ENCODE measurements at regions not wholly inside any gene's neighbourhood (a gene's known extent, or its start where the extent isn't known, plus 50 kb on each side); places are given as distances from the start of the nearest gene placed in this dataset.

DNA sequence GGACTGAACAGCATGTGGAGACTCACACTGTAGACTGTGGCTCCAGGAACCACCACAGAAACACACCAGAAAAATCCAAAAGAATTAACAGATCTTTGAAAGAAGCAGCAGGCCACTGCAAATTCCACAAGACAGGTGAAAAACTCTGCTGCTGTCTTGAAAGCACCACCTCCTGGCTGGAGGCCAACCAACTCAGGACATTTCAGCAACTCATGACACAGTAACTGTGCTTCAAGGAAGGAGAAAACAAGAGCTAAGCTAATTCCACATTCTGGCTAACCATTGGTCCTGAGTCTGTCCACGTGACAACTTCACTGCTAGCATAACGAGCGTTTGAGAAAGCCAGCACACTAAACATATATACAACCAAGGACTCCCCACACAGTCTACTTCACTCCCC lies 625.1 kb downstream of the PRELID2 start:
- H3K4me1 Mint-ChIP-seq (ENCODE audit: low read depth): no peaks in the 10 kb centered on the region
- H3K27ac Mint-ChIP-seq: no peak overlapping the region
- no peak overlapping the region for H3K4me3 Mint-ChIP-seq
- ChIA-PET CTCF (no interaction called here), POLR2A (no interaction called here)
- H3K9me3 Mint-ChIP-seq: peaks cover 11% of the 10 kb centered on the region
- H3K27me3 Mint-ChIP-seq: no peaks in the 10 kb centered on the region
- no peaks in the 10 kb centered on the region for H3K36me3 Mint-ChIP-seq
- intact Hi-C loops (cut with micrococcal nuclease): no loop called here
- no peak for DNase-seq

DNA sequence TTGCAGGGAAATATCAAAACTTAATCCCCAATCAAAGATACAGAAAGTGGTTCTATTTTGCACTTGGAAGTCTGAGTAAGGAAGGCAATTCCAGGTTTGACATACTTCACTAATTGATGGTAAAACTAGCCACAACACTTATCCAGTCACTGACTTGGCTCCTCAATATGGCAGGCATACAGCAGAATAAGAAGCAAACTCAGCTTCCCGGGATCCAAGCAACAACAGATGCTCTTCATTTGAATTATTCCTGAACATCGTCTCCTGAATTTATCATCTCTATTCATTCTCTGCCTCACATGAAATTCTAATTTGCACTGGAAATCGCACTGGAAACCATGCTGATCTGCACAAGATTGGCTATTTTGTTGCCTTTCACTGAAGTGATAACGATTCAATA lies 629.6 kb downstream of the PRELID2 start:
- Mint-ChIP-seq H3K9me3 (peaks cover 8% of the 10 kb centered on the region), H3K27ac (no peak overlapping the region), H3K4me3 (no peak overlapping the region), H3K27me3 (no peaks in the 10 kb centered on the region), H3K36me3 (no peaks in the 10 kb centered on the region), H3K4me1 (ENCODE audit: low read depth) (no peaks in the 10 kb centered on the region)
- ChIA-PET POLR2A (no interaction called here), CTCF (no interaction called here)
- no peak for DNase-seq
- intact Hi-C loops (cut with micrococcal nuclease): no loop called here

DNA sequence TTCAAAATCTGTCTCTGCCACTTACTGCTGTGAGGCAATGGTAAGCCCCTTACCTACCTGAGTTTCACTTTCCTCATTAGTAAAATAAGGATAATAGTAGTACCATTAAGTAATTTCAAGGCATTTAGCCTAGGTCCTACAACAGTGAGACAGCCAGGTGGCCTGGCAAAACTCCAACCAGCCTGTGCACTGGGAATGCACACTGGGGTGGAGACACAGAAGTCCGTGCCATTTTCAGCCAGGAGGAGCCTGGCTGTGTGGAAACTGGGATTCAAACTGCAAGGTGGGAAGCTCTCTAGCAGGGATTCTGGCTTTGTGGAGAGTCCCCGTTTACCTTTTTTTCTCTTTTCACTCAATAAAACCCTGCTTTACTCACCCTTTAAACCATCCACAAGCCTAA lies 630.4 kb downstream of the PRELID2 start:
- H3K27me3 Mint-ChIP-seq: no peaks in the 10 kb centered on the region
- ChIA-PET CTCF (no interaction called here), POLR2A (no interaction called here)
- no peaks in the 10 kb centered on the region for H3K36me3 Mint-ChIP-seq
- no peaks in the 10 kb centered on the region for H3K4me1 Mint-ChIP-seq (ENCODE audit: low read depth)
- H3K27ac Mint-ChIP-seq: no peak overlapping the region
- H3K4me3 Mint-ChIP-seq: no peak overlapping the region
- DNase-seq: no peak
- peaks cover 5% of the 10 kb centered on the region for H3K9me3 Mint-ChIP-seq
- intact Hi-C loops (cut with micrococcal nuclease): no loop called here

DNA sequence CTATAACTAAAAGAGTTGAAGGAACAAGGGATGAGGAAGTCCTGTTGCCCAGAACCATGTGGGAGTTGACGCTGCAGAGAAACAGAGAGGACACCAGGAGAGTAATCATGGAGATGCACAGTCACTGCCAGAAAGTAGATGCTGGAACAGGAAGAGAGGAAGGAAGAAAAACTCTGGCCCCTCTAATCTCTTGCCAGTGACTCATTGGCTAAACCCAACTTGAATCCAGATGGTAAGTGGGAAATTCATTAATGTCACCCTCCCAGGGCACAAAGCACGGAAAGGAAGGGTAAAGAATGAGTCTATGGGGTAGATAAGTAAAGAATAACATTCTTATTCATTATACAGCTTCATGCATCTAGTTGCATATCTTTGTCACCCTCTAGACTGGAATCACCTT lies 631.9 kb downstream of the PRELID2 start:
- H3K9me3 Mint-ChIP-seq: peaks cover 5% of the 10 kb centered on the region

DNA sequence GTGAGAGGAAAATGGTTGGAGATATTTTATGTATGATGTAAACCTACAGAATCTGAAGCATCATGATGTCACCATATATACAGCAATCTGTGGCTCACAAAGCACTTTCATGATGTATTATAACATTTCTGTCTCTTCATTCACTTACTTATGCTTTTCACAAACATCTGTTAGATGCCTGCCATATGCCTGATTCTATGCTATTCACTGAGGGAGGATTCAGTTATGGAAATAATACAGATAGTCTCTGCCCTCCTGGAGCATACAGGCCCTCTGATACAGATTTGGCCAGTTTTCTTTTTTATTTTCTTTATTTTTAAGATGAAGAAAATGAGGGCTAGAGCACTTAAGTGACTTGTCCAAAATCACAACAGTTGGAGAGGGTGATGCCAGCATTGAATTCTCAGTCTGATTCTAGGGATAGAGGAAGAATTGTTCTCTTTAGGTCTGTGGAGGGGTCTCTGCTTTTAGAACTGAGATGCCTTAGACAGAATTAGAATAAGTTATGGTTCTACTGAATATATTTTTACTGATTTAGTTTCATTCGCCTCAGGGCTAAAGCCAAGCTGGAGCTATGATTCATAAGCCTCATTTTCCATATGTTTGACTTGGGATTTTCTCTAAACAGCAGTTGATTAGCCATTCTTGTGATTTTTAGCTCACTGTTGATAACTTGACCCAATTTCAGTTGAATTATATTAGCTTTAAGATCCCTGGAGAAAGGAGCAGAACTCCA lies 636.4 kb downstream of the PRELID2 start:
- Mint-ChIP-seq H3K4me3 (no peak overlapping the region), H3K27me3 (no peaks in the 10 kb centered on the region), H3K9me3 (peaks cover 5% of the 10 kb centered on the region), H3K4me1 (ENCODE audit: low read depth) (no peaks in the 10 kb centered on the region), H3K27ac (no peak overlapping the region), H3K36me3 (no peaks in the 10 kb centered on the region)
- ChIA-PET CTCF (no interaction called here), POLR2A (no interaction called here)
- intact Hi-C loops (cut with micrococcal nuclease): no loop called here
- no peak for DNase-seq

More for the DNA sequence above, 631.9 kb downstream of the PRELID2 start:
- DNase-seq: no peak
- no peak overlapping the region for H3K27ac Mint-ChIP-seq
- POLR2A ChIA-PET: no interaction called here
- H3K4me3 Mint-ChIP-seq: no peak overlapping the region
- intact Hi-C loops (cut with micrococcal nuclease): no loop called here
- CTCF ChIA-PET: no interaction called here
- no peaks in the 10 kb centered on the region for H3K36me3 Mint-ChIP-seq
- no peaks in the 10 kb centered on the region for H3K27me3 Mint-ChIP-seq
- H3K4me1 Mint-ChIP-seq (ENCODE audit: low read depth): no peaks in the 10 kb centered on the region

DNA sequence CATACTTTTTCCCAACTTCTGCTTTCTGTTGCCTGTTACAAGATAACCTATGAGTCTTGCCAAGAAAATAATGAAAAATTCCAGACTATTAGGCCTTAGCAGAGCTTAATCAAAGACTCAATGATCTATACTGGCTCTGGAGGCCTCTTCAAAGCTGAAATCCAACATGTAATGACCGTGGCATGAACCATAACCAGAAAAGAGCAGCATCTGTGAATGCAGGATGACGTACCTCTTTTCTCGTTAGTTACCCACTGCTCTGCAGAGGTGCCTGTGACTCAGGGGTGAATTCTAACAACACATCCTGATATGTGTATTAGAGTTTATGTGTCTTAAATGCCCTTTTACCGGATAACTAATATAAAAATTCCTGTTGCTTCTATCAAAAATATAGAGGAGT lies 645.4 kb downstream of the PRELID2 start:
- no peaks in the 10 kb centered on the region for H3K4me1 Mint-ChIP-seq (ENCODE audit: low read depth)

DNA sequence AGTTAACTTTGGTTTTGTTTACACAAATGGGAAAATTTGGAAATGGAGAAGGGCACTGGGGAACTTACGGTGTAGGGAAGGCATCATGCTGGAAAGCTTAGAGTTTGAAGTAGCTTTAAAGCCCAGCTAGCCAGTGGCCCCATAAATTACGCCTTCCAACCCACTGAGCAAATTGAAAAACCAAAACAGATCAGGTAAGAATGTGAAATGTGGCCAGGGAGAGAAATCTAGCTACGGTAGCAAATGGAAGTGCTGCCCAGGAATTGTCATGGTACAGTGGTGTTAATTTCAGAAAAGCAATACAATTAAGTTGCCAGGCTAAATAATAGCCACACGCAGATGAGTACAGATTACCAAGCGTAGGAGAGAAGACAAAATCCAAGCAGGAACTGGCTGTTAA lies 654.8 kb downstream of the PRELID2 start:
- Mint-ChIP-seq H3K9me3 (peaks cover under 1% of the 10 kb centered on the region), H3K27ac (no peak overlapping the region), H3K4me3 (no peak overlapping the region), H3K27me3 (no peaks in the 10 kb centered on the region), H3K36me3 (no peaks in the 10 kb centered on the region), H3K4me1 (ENCODE audit: low read depth) (no peaks in the 10 kb centered on the region)
- no peak for DNase-seq
- ChIA-PET POLR2A (no interaction called here), CTCF (no interaction called here)
- intact Hi-C loops (cut with micrococcal nuclease): no loop called here

More for the DNA sequence above, 645.4 kb downstream of the PRELID2 start:
- Mint-ChIP-seq H3K9me3 (peaks cover 2% of the 10 kb centered on the region), H3K27me3 (no peaks in the 10 kb centered on the region), H3K27ac (no peak overlapping the region), H3K4me3 (no peak overlapping the region), H3K36me3 (no peaks in the 10 kb centered on the region)
- CTCF ChIA-PET: no interaction called here
- intact Hi-C loops (cut with micrococcal nuclease): no loop called here
- POLR2A ChIA-PET: no interaction called here
- DNase-seq: no peak

DNA sequence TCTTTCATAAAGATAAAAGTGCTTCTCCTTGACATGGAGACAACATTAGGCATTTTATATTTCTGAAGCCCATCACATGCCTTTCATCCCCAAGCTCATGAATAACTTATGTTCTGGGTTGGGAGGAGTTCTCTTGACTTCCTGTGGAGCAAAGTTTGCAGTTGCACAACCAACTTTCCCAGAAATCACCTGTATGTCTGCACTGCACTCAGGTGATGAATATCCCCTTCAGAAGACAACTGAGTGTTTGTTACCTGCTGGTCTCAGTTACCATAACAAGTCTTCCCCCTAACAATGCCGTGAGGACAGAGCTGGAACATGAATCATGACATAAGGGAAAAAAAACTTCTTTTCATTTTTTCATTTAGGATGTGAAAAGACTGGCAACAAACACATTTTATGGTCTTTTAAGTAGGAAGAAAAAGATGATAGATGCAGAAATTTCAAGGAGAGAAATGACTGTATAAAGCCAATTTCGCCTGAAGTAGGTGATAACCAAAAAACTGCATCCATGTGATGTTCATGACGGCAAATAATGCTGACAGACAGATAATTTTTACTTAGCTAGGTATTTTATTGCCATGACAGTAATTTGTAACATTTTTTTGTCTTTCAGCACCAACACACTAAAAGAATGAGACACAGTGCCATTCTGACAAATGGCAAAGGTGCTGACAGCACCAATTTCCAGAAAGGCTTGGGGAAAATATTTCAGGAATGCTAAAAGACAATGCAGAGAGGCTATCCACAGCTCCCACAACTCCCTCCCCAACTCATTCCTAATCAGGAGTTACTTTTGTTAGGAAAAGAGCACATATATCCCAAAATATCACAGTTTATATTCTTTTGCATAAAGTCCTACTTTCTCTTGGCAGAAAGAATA lies 656.3 kb downstream of the PRELID2 start:
- CTCF ChIA-PET: interaction anchor here (1.2 kb wide), 1 partner anchor 10 kb away, joined by 4 read pairs; no protein-coding TSS in a partner anchor
- no peaks in the 10 kb centered on the region for H3K27me3 Mint-ChIP-seq
- H3K27ac Mint-ChIP-seq: no peak overlapping the region
- H3K4me3 Mint-ChIP-seq: no peak overlapping the region
- no peaks in the 10 kb centered on the region for H3K4me1 Mint-ChIP-seq (ENCODE audit: low read depth)
- no peak for DNase-seq
- peaks cover 3% of the 10 kb centered on the region for H3K9me3 Mint-ChIP-seq
- no peaks in the 10 kb centered on the region for H3K36me3 Mint-ChIP-seq
- POLR2A ChIA-PET: no interaction called here
- intact Hi-C loops (cut with micrococcal nuclease): no loop called here

DNA sequence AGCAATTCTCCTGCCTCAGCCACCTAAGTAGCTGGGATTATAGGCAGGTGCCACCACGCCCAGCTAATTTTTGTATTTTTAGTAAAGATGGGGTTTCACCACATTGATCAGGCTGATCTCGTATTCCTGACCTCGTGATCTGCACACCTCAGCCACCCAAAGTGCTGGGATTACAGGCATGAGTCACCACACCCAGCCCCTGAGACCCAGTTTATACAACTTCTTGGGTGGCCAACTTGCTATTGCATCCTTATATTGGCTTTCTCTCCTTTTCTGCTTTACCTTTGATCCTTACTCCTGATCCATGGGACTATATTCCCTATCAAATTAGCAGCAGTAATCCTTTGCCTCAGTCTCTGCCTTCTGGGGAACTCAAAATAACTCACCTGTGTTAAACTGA lies 659.1 kb downstream of the PRELID2 start:
- intact Hi-C loops (cut with micrococcal nuclease): no loop called here
- no peak for DNase-seq
- CTCF ChIA-PET: no interaction called here
- POLR2A ChIA-PET: no interaction called here
- no peak overlapping the region for H3K4me3 Mint-ChIP-seq
- H3K36me3 Mint-ChIP-seq: no peaks in the 10 kb centered on the region
- H3K27me3 Mint-ChIP-seq: no peaks in the 10 kb centered on the region
- H3K4me1 Mint-ChIP-seq (ENCODE audit: low read depth): no peaks in the 10 kb centered on the region
- H3K27ac Mint-ChIP-seq: no peak overlapping the region
- peaks cover 3% of the 10 kb centered on the region for H3K9me3 Mint-ChIP-seq

DNA sequence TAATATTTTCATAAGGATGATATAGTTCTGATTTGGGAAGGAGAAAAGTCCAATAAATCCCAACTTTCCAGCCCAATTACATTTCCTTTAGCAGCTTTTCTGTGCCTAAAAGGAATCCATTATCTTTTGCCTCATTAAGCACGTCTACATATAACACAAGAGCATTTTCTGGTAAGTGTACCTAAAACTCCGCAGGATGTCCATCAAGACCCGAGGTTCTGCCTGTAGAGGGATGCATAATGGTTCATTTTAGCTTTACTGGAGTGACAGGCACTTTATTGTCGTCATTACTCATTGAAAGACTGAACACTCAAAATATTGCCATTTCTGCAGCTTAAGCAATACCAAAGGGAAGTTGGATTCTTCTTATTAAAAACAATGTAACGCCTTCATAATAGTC lies 669.0 kb downstream of the PRELID2 start:
- ChIA-PET POLR2A (no interaction called here), CTCF (no interaction called here)
- H3K27ac Mint-ChIP-seq: no peak overlapping the region
- H3K27me3 Mint-ChIP-seq: no peaks in the 10 kb centered on the region
- DNase-seq: no peak
- H3K4me1 Mint-ChIP-seq (ENCODE audit: low read depth): no peaks in the 10 kb centered on the region
- no peak overlapping the region for H3K4me3 Mint-ChIP-seq
- peaks cover 2% of the 10 kb centered on the region for H3K9me3 Mint-ChIP-seq
- intact Hi-C loops (cut with micrococcal nuclease): no loop called here
- H3K36me3 Mint-ChIP-seq: no peaks in the 10 kb centered on the region

DNA sequence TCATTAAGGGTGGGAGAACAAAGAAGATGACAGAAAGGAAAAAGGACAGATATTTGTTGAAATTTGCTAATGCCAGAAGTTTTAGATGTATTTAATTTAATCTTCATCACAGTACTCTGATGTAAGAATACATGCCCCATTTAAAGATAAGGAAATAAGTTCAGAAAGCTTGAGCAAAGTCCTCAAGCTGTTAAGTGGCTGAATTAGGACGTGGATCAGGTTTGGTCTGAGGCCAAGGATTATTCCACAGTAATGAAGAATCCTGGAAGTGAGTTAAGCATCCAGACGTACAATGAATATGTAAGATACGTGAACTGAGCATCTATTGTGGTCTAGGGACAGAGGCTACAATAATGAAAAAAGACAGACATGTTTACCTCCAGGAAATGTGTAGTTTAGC lies 671.3 kb downstream of the PRELID2 start:
- ChIA-PET POLR2A (no interaction called here), CTCF (interaction anchor here (0.5 kb wide), 1 partner anchor 10 kb away, joined by 3 read pairs; no protein-coding TSS in a partner anchor)
- intact Hi-C loops (cut with micrococcal nuclease): no loop called here
- no peaks in the 10 kb centered on the region for H3K4me1 Mint-ChIP-seq (ENCODE audit: low read depth)
- DNase-seq: no peak
- H3K36me3 Mint-ChIP-seq: no peaks in the 10 kb centered on the region
- no peak overlapping the region for H3K27ac Mint-ChIP-seq
- H3K4me3 Mint-ChIP-seq: no peak overlapping the region
- H3K9me3 Mint-ChIP-seq: peaks cover 3% of the 10 kb centered on the region
- no peaks in the 10 kb centered on the region for H3K27me3 Mint-ChIP-seq

DNA sequence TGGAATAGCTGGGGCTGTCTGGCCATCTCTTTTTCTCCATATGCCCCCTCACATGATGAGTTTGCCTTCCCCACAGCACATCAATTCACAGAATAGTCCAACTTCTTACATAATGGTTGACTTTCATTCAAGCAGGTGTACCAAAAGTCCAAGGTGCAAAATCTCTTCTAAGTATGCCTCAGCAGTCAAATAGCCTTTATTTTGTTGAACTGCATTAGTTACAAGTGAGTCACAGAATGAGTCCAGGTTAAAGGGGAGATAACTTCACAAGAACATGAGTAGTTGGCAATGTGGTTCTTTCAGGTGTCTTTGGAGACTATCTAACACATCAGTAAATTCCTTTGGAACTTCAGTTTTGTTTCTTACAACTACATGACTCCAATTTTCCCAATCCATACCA lies 672.5 kb downstream of the PRELID2 start:
- CTCF ChIA-PET: no interaction called here
- peaks cover 3% of the 10 kb centered on the region for H3K9me3 Mint-ChIP-seq

DNA sequence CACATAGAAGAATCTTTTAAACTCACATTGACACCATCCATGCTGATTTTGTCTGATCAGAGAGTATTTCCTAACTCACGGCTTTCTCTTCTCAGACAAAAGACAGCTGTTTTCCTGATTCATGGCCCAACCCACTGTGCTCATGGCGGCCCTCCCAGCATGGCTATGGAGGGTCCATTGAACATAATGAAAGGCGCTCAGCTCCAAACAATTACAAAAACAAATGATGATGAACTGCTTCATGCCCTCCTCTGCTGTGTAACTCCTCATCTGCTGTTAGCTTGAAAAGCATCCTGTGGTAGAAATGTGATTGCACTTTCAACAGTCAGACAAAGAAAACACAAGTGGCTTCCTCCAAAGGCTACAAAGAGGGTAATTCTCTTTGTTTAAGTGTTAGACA lies 673.8 kb downstream of the PRELID2 start:
- Mint-ChIP-seq H3K4me3 (no peak overlapping the region), H3K4me1 (ENCODE audit: low read depth) (no peaks in the 10 kb centered on the region), H3K27me3 (no peaks in the 10 kb centered on the region), H3K36me3 (no peaks in the 10 kb centered on the region), H3K27ac (no peak overlapping the region), H3K9me3 (peaks cover 7% of the 10 kb centered on the region)
- POLR2A ChIA-PET: no interaction called here
- intact Hi-C loops (cut with micrococcal nuclease): no loop called here
- CTCF ChIA-PET: no interaction called here
- no peak for DNase-seq

More for the DNA sequence above, 672.5 kb downstream of the PRELID2 start:
- Mint-ChIP-seq H3K4me3 (no peak overlapping the region), H3K4me1 (ENCODE audit: low read depth) (no peaks in the 10 kb centered on the region), H3K27ac (no peak overlapping the region), H3K36me3 (no peaks in the 10 kb centered on the region), H3K27me3 (no peaks in the 10 kb centered on the region)
- intact Hi-C loops (cut with micrococcal nuclease): no loop called here
- no peak for DNase-seq
- POLR2A ChIA-PET: no interaction called here

Measured in activated CD4-positive, alpha-beta memory T cell treated with anti-CD3 and anti-CD28 coated beads for 36 hours (primary cell).